Neural cell (in vitro differentiated cells): ENCODE measurements at regions not wholly inside any gene's neighbourhood (a gene's known extent, or its start where the extent isn't known, plus 50 kb on each side); places are given as distances from the start of the nearest gene placed in this dataset.

Experiments
- H2AFZ ChIP-seq: fragments of 200-600, 300-800 bp; sonication (generic), shearing (Covaris generic); 2 replicates; pipeline ENCODE4 v1.6.0; 2014; ENCODE audit warnings: low read depth, mild to moderate bottlenecking, antibody characterized with exemption, low read length, moderate library complexity
- H3F3A ChIP-seq: fragments of 200-600 bp; shearing (Covaris generic); 2 replicates; pipeline ENCODE4 v1.6.1; 2016; ENCODE audit warnings: mild to moderate bottlenecking, moderate library complexity, mixed read lengths, antibody characterized with exemption, low read length; ENCODE audit not compliant: insufficient read depth, poor library complexity, severe bottlenecking
- H3K27ac ChIP-seq: fragments of 200-600, 300-800 bp; sonication (generic), shearing (Covaris generic); 2 replicates; pipeline ENCODE4 v1.5.1; 2014; ENCODE audit warnings: mild to moderate bottlenecking, low read length, moderate library complexity
- H3K27me3 ChIP-seq: fragments of 300-800, 200-600 bp; sonication (generic), shearing (Covaris generic); 2 replicates; pipeline ENCODE4 v1.6.0; 2014; ENCODE audit warnings: mild to moderate bottlenecking, low read depth, low read length, moderate library complexity; ENCODE audit not compliant: insufficient read depth
- H3K36me3 ChIP-seq: fragments of 300-800, 200-600 bp; sonication (generic), shearing (Covaris generic); 2 replicates; pipeline ENCODE4 v1.5.1; 2014; ENCODE audit warnings: mild to moderate bottlenecking, antibody characterized with exemption, low read length, moderate library complexity; ENCODE audit not compliant: insufficient read depth
- H3K4me2 ChIP-seq: fragments of 300-800, 200-600 bp; sonication (generic), shearing (Covaris generic); 2 replicates; pipeline ENCODE4 v1.6.0; 2014; ENCODE audit warnings: mild to moderate bottlenecking, low read length
- H3K4me3 ChIP-seq: fragments of 300-800, 200-600 bp; sonication (generic), shearing (Covaris generic); 2 replicates; pipeline ENCODE4 v1.5.1; 2014; ENCODE audit warnings: mild to moderate bottlenecking, low read length, moderate library complexity
- H3K79me2 ChIP-seq: fragments of 200-600 bp; shearing (Covaris generic); replicated peaks from 2 replicates; pipeline ENCODE4 v1.6.0; 2014; ENCODE audit warnings: mild to moderate bottlenecking, low read length, moderate library complexity; ENCODE audit not compliant: insufficient read depth
- H3K9ac ChIP-seq: fragments of 300-800, 200-600 bp; sonication (generic), shearing (Covaris generic); 2 replicates; pipeline ENCODE4 v1.6.1; 2016; ENCODE audit warnings: mild to moderate bottlenecking, low read length, mixed read lengths
- H3K9me2 ChIP-seq: fragments of 200-600 bp; shearing (Covaris generic); 2 replicates; pipeline ENCODE4 v1.6.1; 2016; ENCODE audit warnings: mild to moderate bottlenecking, low read length, mixed read lengths; ENCODE audit not compliant: insufficient read depth
- H3K9me3 ChIP-seq: fragments of 200-600, 300-800 bp; sonication (generic), shearing (Covaris generic); 2 replicates; pipeline ENCODE4 v1.6.1; 2016; ENCODE audit warnings: mild to moderate bottlenecking, mixed run types, low read length, moderate library complexity, mixed read lengths
- H4K20me1 ChIP-seq: fragments of 200-600 bp; shearing (Covaris generic); 2 replicates; pipeline ENCODE4 v1.6.1; 2016; ENCODE audit warnings: mild to moderate bottlenecking, mixed run types; ENCODE audit not compliant: insufficient read depth
- CTCF ChIP-seq: fragments of 450-650 bp; IDR thresholded peaks from 2 replicates; pipeline ENCODE4 v1.5.1; 2014; ENCODE audit warnings: antibody characterized with exemption, mild to moderate bottlenecking, moderate library complexity; ENCODE audit not compliant: poor library complexity, severe bottlenecking
- EP300 ChIP-seq: fragments of 450-650 bp; conservative IDR thresholded peaks from 2 replicates; pipeline ENCODE4 v1.6.1; 2014; ENCODE audit warnings: antibody characterized with exemption, mild to moderate bottlenecking, moderate library complexity; ENCODE audit not compliant: poor library complexity, severe bottlenecking
- EZH2 ChIP-seq: fragments of 200-600, 300-800 bp; shearing (Covaris generic), sonication (generic); IDR thresholded peaks from 2 replicates; pipeline ENCODE4 v1.6.1; 2014; ENCODE audit warnings: antibody characterized with exemption, low read length, borderline replicate concordance, mild to moderate bottlenecking; ENCODE audit not compliant: insufficient read depth, poor library complexity, severe bottlenecking
- MXI1 ChIP-seq: fragments of 450-650 bp; conservative IDR thresholded peaks from 2 replicates; pipeline ENCODE4 v1.6.1; 2014; ENCODE audit warnings: antibody characterized with exemption, mild to moderate bottlenecking; ENCODE audit not compliant: poor library complexity, severe bottlenecking
- POLR2AphosphoS5 ChIP-seq: IDR thresholded peaks from 2 replicates; pipeline ENCODE4 v1.6.1; 2012
- RAD21 ChIP-seq: fragments of 450-650 bp; conservative IDR thresholded peaks from 2 replicates; pipeline ENCODE4 v1.6.1; 2014; ENCODE audit warnings: antibody characterized with exemption, mild to moderate bottlenecking, moderate library complexity
- SMC3 ChIP-seq: fragments of 450-650 bp; conservative IDR thresholded peaks from 2 replicates; pipeline ENCODE4 v1.6.1; 2014; ENCODE audit warnings: antibody characterized with exemption, mild to moderate bottlenecking, moderate library complexity; ENCODE audit not compliant: poor library complexity
- TAF1 ChIP-seq: IDR thresholded peaks from 2 replicates; pipeline ENCODE4 v1.6.1; 2012; ENCODE audit warnings: low read depth
- TF ChIP-seq, protein P1 (sequence below): IDR thresholded peaks from 2 replicates; pipeline ENCODE4 v1.6.1; 2012; ENCODE audit warnings: borderline replicate concordance

- Histone ChIP-seq H3K9me3 (no peaks in the 10 kb centered on the region), H4K20me1 (no peaks in the 10 kb centered on the region), H3K79me2 (no peaks in the 10 kb centered on the region), H3K4me2 (no peak overlapping the region), H3K27ac (no peak overlapping the region), H3K9ac (no peak overlapping the region), H3F3A (no peaks in the 10 kb centered on the region), H2AFZ (no peak overlapping the region), H3K36me3 (no peaks in the 10 kb centered on the region), H3K27me3 (no peaks in the 10 kb centered on the region), H3K4me3 (no peak overlapping the region), H3K9me2 (no peaks in the 10 kb centered on the region)
- TF ChIP-seq EP300 (no peak), POLR2AphosphoS5 (no peak), SMC3 (no peak), CTCF (no peak), TAF1 (no peak), RAD21 (no peak)
- TF ChIP-seq, protein P1, sequence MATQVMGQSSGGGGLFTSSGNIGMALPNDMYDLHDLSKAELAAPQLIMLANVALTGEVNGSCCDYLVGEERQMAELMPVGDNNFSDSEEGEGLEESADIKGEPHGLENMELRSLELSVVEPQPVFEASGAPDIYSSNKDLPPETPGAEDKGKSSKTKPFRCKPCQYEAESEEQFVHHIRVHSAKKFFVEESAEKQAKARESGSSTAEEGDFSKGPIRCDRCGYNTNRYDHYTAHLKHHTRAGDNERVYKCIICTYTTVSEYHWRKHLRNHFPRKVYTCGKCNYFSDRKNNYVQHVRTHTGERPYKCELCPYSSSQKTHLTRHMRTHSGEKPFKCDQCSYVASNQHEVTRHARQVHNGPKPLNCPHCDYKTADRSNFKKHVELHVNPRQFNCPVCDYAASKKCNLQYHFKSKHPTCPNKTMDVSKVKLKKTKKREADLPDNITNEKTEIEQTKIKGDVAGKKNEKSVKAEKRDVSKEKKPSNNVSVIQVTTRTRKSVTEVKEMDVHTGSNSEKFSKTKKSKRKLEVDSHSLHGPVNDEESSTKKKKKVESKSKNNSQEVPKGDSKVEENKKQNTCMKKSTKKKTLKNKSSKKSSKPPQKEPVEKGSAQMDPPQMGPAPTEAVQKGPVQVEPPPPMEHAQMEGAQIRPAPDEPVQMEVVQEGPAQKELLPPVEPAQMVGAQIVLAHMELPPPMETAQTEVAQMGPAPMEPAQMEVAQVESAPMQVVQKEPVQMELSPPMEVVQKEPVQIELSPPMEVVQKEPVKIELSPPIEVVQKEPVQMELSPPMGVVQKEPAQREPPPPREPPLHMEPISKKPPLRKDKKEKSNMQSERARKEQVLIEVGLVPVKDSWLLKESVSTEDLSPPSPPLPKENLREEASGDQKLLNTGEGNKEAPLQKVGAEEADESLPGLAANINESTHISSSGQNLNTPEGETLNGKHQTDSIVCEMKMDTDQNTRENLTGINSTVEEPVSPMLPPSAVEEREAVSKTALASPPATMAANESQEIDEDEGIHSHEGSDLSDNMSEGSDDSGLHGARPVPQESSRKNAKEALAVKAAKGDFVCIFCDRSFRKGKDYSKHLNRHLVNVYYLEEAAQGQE: no peak
Observed at GRCh38 chr1:56185493-56185892, 393.9 kb downstream of the PLPP3 start.

DNA sequence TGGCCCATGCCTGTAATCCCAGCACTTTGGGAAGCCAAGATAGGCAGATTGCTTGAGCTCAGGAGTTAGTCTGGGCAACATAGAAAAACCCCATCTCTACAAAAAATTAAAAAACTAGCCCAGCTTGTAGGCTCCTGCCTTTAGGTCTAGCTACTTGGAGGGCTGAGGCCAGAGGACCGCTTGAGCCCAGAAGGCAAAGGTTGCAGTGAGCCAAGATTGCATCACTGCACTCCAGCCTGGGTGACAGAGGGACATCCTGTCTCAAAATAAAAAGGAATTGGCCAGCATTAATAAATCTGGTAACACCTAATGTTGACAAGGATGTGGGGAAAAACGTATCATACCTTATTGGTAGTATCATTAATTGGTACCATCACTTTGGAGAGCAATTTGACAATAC lies 396.2 kb downstream of the PLPP3 start:
- Histone ChIP-seq H2AFZ (no peak overlapping the region), H3K79me2 (no peaks in the 10 kb centered on the region), H3K27me3 (no peaks in the 10 kb centered on the region), H3K9me2 (no peaks in the 10 kb centered on the region), H3K9me3 (no peaks in the 10 kb centered on the region), H3K4me3 (no peak overlapping the region), H3K36me3 (no peaks in the 10 kb centered on the region), H3K27ac (no peak overlapping the region), H3K4me2 (no peak overlapping the region), H3K9ac (no peak overlapping the region), H4K20me1 (no peaks in the 10 kb centered on the region), H3F3A (no peaks in the 10 kb centered on the region)
- TF ChIP-seq MXI1 (no peak), TAF1 (no peak), CTCF (no peak), SMC3 (no peak), POLR2AphosphoS5 (no peak), EZH2 (no peak), RAD21 (no peak), EP300 (no peak)
- TF ChIP-seq, protein P1: no peak
